Stimulated activated CD8-positive, alpha-beta memory T cell treated with anti-CD3 and anti-CD28 coated beads, Interleukin-15, amount 100 ng/mL, for 1 hour (primary cell): ENCODE measurements at regions not wholly inside any gene's neighbourhood (a gene's known extent, or its start where the extent isn't known, plus 50 kb on each side); places are given as distances from the start of the nearest gene placed in this dataset.

Experiments used
- DNase-seq: peaks from one replicate; pipeline ENCODE4 v3.0.0-alpha.2; 2020; ENCODE audit warnings: low read depth

DNA sequence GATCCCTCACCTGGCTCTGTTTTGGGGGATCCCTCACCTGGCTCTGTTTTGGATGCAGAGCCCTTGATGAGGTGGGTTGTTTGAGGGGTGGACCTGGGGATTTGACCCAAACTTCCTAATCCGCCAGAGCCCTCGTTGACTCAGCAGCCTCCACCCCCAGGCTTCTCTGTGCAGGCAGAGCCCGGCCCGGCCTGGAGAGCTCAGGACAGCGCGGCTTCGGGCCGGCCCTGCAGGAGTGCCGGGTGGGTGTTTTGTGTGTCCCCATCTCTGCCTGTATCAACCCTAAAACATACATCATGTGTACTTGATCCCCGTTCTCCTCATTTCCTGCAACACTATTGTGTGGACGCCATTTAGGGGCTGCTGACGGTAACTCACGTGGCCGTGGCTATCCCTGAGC lies 124.2 kb downstream of the SIK1 start:
- DNase-seq = no peak

DNA sequence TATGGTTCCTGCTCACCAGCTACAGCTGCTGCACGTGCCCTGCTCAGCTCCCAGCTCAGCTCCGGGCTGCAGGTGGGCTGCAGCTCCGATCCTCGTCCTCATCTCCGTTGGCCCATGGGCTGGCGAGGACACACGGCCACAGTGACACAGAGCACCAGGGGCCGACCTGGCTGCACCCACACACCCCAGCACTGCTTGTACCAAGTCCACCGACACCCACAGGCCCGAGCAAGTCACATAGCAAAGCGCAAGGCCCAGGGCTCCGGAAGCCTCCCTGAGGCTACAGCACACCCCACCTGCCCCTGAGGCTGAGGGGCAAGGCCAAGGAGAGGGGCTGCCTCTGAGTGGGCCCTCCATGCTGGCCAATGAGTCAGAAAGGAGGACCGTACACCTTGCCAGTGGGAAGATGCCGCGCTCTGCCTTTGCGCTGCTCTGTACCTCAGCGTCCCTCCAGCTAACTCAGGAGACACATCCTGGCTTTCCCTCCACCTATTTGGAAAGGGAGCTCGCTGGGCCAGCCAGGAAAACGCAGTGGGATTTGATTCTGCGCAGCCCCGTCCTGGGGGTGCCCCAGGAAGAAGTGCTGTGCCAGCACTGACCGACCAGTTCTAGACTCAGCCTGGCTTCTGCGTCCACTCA lies 124.8 kb downstream of the SIK1 start:
- DNase-seq = no peak

DNA sequence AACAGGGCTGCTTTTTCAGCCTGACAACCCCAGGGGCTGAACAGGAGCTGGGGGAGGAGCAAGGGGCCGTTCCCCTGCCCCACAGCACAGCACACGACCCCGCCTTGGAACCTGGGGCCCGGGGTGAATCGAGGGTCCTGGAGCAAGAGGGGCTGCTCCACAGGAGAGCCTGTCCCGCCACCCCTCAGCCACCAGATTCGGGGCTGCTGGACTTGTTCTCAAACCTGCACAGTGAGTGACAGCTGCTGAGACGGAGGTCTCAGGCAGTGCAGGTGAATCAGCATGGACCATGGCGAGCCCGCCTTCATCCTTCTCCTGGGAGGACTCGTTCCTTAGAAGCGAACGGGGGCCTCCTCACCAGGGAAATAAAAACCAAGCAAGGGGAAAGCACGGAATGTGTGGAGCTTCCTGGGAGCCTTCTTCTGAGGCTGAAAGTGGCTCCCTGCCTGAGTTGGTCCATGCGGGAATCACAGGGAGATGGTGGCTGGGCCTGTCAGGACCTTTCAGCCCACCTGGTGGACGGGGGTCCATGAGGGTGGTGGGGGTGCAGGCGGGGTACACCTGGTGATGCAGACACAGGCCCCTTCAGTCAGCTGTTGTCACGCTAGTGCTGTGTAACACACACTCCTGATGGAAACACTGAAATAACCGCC lies 125.4 kb downstream of the SIK1 start:
- DNase-seq = no peak

DNA sequence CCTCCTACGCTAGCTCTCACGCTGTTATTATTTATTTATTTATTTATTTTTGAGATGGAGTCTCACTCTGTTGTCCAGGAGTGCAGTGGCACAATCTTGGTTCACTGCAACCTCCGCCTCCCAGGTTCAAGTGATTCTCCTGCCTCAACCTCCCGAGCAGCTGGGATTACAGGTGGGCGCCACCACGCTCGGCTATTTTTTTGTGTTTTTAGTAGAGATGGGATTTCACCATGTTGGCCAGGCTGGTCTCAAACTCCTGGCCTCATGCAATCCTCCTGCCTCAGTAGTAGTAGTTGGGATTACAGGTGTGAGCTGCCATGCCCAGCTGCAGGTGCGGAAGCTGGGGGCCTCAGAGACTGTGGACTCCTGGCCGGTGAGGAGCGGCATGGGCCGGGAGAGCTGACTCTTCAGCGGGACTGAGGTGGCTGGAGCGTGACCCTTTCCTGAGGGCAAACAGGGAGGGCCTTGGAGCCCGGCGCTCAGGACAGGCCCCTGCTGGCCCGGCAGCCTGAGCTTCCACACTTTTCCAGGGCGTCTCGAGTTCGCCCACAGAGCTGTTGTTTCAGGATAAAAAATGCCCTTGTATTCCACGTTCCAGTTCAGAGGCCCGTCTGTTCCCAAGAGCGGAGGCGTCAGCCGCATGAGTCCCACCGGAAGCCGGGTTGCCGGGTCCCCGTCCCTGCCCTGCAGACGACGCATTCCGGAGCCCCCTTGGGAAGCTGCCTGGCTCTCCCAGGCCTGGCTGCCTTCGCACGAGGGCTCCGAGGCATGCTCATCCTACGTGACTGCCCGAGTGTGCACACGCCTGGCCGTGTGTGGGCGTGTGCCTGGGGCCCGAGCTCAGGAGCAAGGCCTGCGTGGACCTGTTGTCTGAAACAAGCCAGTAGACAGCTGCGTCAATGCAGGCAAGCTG lies 126.2 kb downstream of the SIK1 start:
- no peak for DNase-seq

DNA sequence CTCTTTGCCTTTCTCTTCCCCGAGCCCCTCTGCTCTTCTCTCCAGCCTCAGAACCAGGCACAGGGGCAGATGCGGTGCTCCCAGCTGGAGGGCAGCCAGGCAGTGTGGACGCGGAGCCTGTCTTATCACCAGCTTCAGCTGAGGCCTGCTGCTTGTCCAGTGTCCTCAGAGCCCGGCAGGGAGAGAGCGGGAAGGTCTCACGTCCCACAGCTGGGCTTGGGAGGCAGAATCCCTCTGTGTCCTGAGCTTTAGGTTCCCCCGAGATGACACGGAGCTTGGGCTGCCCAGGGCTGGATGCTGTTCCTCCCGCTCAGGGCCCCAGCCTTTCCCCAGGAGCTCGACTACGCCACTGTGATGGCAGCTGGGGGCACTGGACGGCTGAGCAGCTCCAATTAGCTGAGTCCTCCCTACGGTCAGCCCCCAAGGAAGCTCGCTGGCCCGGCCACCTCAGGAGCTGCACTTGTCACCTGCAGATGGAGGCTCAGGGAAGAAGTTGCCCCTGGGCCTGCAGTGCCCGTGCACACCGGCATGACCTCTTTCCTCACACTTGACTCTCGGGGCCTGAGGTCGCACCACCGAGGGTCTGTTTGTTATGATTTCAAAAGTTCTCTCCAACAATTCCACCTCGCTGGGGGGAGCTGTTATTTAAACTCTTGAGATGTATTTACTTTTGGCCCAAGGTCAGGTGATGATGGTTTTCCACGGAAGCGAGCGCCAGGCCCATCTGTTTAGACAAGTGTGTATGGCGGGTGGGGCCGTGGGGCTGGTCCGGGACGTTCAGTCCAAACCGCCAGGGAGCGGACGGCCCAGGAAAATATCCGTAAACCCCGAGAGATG lies 127.3 kb downstream of the SIK1 start:
- DNase-seq = no peak

DNA sequence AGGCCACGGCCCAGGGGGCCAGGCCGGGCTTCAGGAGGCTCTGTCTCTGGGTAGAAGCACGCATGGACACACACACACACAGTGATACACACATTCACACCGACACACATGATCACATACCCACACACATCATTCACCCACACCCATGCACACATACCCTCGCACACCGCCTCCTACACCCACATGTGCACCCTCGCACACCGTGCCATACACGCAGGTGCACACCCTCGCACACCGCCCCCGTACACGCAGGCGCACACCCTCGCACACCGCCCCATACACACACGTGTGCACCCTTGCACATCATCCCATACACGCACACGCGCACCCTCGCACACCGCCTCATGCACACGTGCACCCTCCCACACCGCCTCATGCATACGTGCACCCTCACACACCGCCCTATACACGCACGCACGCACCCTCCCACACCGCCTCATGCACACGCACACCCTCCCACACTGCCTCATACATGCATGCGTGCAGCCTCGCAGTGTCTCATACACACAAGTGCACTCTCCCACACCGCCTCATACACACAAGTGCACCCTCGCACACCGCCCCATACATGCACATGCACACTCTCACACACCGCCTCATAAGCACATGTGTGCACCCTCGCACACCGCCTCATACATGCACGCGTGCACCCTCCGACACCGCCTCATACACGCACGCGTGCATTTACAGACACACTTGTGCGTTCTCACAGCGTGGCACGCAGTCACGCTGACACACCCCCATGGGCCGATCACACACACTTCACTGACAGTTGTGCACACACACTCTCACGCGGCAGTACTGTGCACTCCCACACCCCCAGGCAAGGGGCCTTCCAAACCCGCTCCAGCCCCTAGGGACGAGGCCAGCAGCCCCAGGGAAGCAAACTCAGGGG lies 128.1 kb downstream of the SIK1 start:
- DNase-seq = no peak

DNA sequence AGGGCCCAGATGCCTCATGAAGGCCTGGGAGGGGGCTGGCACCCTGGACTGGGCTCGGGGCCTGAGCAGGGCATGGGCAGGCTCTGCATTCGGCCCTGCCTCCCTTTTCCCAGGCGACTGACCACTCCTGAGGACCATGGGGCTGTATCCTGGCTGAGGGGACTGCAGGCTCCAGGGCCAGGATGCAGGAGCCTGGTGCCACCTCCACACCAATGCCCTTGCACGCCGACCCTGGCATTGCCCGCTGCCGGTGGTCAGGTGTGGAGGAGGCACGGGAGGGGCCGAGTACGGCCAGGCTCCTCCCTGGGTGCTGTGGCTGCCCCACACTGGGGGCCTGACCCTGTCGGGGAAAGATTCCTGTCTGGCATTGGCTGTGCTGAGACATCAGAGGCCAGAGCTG lies 128.9 kb downstream of the SIK1 start:
- DNase-seq = no peak

DNA sequence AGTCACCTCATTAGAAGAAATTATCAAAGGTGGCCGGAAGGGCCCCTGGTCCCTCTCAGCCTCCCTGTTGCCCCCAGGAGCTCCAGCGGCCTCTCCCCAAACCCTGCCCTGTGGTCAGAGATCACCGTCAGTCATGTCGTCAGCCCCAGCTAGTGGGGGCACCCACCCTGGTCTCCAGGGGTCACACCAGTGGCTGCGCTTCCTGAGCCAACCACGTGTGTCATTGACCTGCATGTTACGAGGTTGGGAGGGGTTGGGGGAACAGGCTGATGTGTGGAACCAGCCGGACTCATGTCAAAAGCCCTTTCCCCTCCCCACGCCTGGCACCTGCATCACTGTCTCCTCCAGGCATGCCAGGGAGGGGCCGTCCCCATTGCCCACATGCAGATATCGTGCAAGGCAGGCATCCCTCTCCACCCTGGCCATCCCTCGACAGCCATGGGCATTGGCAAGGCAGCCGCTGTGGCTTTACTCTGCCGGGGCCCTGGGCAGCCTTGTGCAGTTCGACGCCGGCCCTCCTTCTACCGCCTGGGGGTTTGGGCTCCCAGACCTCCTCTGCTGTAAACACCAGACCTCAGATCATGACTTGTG lies 128.7 kb downstream of the CRYAA start:
- no peak for DNase-seq

DNA sequence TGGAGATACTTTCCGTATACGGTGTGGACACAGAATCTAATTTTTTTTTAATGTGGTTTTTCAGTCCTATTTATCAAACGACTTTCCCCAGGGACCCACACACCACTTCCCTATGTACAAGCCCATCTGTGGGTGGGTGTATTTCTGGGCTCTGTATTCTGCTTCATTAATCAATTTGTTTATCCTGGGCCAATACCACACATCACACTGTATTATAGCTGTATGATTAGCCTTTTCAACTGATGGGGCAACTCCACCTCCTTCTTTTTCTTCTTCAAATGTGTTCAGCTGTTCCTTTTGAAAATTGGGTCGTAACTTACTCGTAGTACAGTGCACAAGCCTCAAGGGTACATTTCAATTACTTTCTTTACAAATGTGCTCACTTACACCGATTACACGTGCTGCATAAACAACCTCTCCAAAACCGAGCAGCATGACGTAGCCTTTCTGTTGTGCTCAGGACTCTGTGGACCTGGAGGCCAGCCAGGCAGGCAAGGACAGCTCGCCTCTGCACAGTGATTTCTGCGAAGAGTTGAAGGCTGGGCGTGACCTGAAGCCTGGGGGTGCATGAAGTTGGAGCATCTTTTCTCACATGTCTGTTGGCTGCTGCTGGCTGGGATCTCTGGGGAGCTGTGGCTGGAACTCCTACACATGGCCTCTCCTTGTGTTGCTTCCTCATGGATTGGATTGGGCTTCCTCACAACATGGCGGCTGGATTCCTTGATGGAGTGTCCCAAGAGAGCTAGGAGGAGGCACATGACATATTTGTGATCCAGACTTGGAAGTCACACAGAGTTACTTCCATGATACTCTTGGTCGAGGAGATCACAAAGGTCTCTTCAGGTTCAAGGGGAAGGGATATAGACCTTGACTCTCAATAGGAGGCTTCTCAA lies 126.5 kb downstream of the CRYAA start:
- DNase-seq = no peak

DNA sequence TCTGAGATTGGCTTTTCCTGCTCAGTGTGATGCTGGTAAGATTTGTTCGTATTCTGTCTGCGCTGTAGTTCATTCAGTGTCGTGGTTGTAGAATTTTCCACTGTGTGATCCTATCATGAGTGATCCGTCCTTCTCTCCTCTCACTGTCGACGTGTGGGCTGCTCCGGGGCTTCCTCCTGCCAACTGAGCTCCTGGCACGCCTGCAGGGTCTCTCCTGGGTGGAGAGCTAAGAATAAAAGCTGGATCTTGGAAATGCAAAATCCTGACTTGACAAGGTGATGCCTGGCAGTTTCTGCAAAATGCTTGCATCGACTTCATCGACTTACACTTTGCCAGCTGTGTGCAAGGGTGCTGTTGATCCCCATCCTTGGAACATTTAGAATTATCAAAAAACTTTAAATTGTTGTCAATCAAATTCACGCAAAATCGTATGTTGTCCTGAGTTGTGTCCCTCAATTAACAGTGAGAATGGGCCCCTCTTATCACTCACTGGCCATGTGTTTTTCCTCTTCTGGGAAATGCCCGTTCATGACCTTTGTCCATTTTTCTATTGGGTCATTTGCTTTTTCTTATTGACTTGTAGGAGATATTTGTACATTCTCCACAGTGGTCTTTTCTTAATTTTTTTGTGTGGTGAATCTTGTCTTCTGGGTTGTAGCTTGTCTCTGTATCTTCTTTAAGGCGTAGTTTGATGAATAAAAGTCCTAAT lies 125.5 kb downstream of the CRYAA start:
- no peak for DNase-seq

DNA sequence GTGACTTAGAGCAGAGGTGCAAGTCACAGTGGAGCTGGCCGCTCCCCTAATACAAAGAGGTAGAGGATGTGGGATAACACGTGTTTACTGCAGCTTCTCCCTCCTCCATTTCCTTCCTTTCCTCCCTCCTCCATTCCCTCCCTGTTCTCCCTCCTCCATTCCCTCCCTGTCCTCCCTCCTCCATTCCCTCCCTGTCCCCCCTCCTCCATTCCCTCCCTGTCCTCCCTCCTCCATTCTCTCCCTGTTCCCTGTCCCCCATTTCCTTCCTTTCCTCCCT lies 124.0 kb downstream of the CRYAA start:
- DNase-seq = no peak

DNA sequence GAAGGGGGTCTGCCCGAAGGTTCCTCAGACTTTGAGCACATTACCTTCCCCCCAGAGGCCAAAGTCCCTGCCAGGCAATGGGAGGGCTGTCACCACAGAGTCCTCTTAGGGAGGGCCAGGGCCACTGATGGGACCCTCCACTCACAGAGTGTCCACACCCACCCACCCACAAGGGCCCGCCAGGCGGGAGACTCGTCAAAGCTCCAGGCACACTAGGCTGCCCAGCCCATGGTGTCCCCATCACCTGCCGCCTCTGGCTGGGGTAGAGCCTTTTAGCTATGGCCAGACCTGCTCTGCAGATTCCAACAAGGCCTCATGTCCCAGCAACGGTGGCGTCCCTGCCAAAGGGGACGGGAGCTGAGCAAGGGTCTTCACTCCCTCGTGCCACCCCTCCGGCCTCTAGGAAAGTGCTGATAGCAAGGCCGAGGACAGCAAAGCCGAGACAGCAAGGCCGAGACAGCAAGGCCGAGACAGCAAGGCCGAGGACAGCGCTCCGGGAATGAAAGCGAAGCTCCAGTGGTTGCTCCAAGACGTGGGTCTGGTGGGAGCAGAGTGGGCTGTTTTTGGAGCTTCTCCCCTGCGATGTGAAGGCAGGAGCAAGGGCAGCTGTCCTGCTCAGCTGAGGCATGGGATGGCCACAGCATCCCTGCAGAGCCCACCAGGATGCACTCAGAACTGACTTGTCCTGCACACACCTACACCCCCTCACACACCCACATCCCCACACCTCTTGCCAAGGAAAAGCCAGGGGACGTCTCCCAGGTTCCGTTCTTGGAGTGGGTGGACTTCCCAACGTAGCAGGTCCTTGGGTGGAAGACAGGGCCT lies 123.4 kb downstream of the CRYAA start:
- DNase-seq = no peak

DNA sequence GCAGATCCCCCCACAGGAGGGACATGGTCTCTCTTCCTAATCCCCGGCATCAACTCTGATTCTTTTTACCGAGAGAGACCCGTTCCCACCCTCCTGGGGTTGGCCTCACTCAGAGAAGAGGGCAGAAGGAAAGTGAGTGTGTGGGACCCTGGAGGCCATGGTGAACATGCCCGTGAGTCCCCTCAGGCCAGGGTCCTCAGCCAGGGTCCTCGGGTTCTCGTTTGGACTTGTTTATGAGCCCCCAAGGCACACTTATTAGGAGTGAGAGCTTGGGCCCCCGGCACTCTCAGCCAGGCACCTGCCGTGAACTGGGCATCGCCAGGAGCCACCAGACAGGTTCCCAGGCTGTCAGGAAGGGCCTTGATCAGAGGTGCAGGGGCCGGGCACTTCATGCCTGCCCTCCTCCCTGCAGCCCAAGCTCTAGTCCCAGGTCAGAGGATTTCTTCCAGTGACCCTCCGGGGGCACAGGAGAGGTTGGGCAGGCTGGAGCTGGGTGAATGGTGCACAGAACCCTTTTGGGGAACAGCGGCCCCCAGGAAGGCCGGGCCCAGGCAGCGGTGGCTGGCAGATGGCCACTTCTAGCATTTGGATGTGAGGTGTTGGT lies 122.6 kb downstream of the CRYAA start:
- no peak for DNase-seq

DNA sequence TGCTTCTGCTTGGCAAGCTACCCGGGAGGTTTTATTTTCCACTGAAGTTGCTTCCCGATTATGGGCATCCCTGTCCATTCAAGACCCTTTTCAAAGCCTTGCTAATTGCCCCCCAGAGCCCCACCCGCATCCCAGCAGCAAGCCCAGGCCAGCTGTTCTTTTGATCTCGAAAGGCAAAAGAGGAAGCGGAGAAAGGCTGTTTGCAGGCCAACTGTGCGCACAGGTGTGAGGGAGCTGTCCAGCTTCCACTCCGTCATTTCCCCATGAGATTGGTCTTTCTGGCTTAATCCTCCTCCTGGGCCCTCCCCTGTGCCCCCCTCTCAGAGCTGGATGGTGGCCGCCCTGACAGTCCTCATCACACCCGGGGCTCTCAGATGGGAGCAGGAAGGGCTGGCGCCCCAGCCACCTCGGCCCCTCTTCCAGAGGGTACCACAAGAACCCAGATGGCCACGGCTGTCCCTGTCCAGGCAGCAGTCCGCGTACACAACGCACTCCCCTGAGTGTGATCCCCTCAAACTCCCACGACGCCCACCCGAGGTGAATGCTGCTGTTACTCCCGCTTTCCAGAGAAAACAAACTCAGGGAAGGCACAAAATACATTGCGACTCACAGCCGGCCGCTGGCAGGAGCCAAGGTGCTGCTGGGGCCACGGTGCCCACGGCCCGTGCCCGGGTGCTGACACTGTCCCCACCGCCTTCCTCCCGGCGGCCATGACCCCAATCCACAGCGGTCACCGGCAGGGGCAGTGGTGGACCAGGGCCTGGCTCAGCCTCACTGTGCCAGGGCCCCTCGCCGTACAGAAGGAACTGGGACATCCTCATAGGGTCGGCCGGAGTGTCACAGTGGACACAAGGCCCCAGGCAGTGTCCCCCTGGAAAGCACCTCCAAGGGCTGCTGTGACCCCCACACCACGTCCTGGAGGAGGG lies 121.9 kb downstream of the CRYAA start:
- no peak for DNase-seq

DNA sequence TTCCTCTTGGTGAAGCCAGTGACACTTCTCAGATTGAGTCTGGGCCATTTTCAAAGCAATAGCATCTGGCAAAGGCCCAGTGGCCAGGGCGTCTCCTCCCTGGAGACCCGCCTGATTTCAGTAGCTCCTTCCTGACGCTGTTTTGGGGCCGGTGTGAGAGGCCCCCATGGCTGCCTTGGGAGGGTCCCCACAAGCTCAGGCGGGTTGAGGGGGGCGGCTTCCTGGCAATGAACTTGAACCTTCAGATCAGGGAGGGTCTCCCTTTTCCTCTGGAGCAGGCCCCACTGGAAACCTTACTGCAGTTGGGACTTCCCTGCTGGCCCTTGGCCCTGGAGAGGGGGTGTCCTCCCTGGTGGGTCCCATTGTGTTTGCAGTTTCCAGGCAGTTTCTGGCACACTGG lies 121.2 kb downstream of the CRYAA start:
- no peak for DNase-seq

DNA sequence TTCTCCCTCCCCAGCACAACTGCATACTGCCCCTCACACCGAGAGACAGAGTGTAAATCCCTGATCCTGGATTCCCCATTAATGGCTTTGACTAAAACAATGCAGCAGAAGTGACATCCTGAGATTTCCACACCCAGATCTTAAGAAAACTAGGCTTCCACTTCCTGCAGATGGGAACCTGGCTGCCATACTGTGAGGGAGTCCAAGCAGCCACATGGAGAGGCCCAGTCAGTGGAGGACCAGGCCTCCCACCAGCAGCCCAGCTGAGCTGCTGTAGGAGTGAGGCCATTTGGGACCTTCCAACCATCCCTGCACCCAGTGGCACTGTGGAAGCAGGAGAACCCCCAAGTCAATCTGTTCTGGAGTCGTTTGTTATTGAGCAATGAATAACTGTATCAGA lies 120.6 kb downstream of the CRYAA start:
- no peak for DNase-seq
